ENCODE measurements at regions not wholly inside any gene's neighbourhood (a gene's known extent, or its start where the extent isn't known, plus 50 kb on each side); places are given as distances from the start of the nearest gene placed in this dataset.

- Mint-ChIP-seq H3K27me3 (ENCODE audit: low read depth) (no peaks in the 10 kb centered on the region), H3K36me3 (no peaks in the 10 kb centered on the region; the same call in 1 of the 2 replicates), H3K4me3 (no peak overlapping the region), H3K4me1 (peaks cover 14% of the 10 kb centered on the region), H3K27ac (no peak overlapping the region), H3K9me3 (peaks cover 14% of the 10 kb centered on the region)
- ChIA-PET POLR2A (no interaction called here), CTCF (no interaction called here)
- DNase-seq (ENCODE audit: low spot score), result no peak
- ATAC-seq, result no peak
- TF ChIP-seq ATF3 (CRISPR knock-in tag; conservative IDR thresholded peaks at IDR 0.05), result no peak
- no peak for TF ChIP-seq FOXP1 (CRISPR knock-in tag; IDR thresholded peaks at IDR 0.05; ENCODE audit: borderline replicate concordance)
- no peak for TF ChIP-seq ZNF396 (CRISPR knock-in tag; IDR thresholded peaks at IDR 0.05; ENCODE audit: borderline replicate concordance)
Measured at GRCh38 chr1:87800006-87800405, 471.3 kb downstream of the LMO4 start.

- no peaks in the 10 kb centered on the region; the same call in 1 of the 2 replicates for H3K36me3 Mint-ChIP-seq
- H3K27ac Mint-ChIP-seq, result no peak overlapping the region
- peaks cover 16% of the 10 kb centered on the region; the same call in 1 of the 2 replicates for H3K4me1 Mint-ChIP-seq
- ChIA-PET POLR2A (no interaction called here), CTCF (no interaction called here)
- DNase-seq (ENCODE audit: low spot score), result no peak
- ATAC-seq, result no peak
- TF ChIP-seq OVOL2 (CRISPR knock-in tag; IDR thresholded peaks at IDR 0.05; ENCODE audit: borderline replicate concordance) (no peak), ZNF121 (CRISPR knock-in tag; IDR thresholded peaks at IDR 0.05) (no peak), RORB (CRISPR knock-in tag; IDR thresholded peaks at IDR 0.05) (no peak), E2F5 (CRISPR knock-in tag; IDR thresholded peaks at IDR 0.05) (no peak), ZNF281 (CRISPR knock-in tag; IDR thresholded peaks at IDR 0.05) (no peak), ZBTB21 (CRISPR knock-in tag; IDR thresholded peaks at IDR 0.05; ENCODE audit: borderline replicate concordance) (no peak), MAX (CRISPR knock-in tag; IDR thresholded peaks at IDR 0.05) (no peak), HMGA2 (CRISPR knock-in tag; IDR thresholded peaks at IDR 0.05) (no peak), CTCF (IDR thresholded peaks at IDR 0.05) (no peak), ZNF219 (CRISPR knock-in tag; IDR thresholded peaks at IDR 0.05; ENCODE audit: borderline replicate concordance) (no peak), ZNF425 (CRISPR knock-in tag; conservative IDR thresholded peaks at IDR 0.05) (no peak), GRHL2 (CRISPR knock-in tag; IDR thresholded peaks at IDR 0.05; ENCODE audit: insufficient replicate concordance, severe bottlenecking) (no peak), CREB1 (CRISPR knock-in tag; IDR thresholded peaks at IDR 0.05) (no peak), NFYB (CRISPR knock-in tag; conservative IDR thresholded peaks at IDR 0.05; ENCODE audit: low read depth) (no peak), TEAD1 (CRISPR knock-in tag; IDR thresholded peaks at IDR 0.05) (no peak), ZNF396 (CRISPR knock-in tag; IDR thresholded peaks at IDR 0.05; ENCODE audit: borderline replicate concordance) (no peak)
- H3K4me3 Mint-ChIP-seq, result no peak overlapping the region
- peaks cover 16% of the 10 kb centered on the region for H3K9me3 Mint-ChIP-seq
- no peaks in the 10 kb centered on the region for H3K27me3 Mint-ChIP-seq (ENCODE audit: low read depth)
Measured at GRCh38 chr1:87803375-87803774, 474.7 kb downstream of the LMO4 start.
